Fibroblast of skin of right biceps (primary cell): ENCODE measurements at regions not wholly inside any gene's neighbourhood (a gene's known extent, or its start where the extent isn't known, plus 50 kb on each side); places are given as distances from the start of the nearest gene placed in this dataset.
"Not testable (repeated sequence)": the region's sequence is repeated elsewhere in the genome, so short reads cannot be mapped to it uniquely, and the experiment has no call there.

Experiments
- DNase-seq: peaks from one replicate; pipeline ENCODE4 v3.0.0-alpha.2; 2013

DNA sequence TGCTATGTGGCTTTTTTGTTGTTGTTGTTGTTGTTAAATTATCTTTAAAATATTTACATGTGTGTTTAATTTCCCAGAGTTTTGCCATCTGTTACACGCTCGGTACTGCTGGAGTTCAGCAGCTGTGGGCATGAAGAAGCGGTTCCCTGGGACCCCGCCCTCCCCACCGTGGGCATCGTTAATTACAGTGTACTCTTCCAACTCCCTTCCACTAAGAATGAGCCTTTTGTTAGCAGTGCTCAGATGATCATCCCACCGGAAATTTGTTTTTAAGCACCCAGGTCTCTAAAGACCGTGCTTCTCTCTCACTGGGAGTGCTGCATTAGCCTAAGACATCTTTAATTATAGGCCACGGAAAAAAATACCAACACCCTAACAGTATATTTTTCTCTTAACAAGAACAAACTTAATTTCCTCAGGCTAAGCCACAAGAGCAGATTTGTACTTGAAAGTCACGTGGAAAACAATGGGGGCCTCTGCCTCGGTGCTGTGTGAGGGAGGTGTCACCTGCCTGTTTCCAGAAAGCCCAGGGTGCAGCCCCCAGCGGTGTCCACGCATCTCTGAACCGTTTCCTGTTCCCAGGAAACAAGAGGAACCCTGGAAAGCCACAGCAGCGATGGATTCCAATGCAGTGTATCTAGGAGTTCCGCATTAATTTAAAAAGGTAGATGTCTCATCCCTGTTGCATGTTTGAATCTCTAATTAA lies 113.3 kb upstream of the FRMD1 start:
- no peak for DNase-seq

DNA sequence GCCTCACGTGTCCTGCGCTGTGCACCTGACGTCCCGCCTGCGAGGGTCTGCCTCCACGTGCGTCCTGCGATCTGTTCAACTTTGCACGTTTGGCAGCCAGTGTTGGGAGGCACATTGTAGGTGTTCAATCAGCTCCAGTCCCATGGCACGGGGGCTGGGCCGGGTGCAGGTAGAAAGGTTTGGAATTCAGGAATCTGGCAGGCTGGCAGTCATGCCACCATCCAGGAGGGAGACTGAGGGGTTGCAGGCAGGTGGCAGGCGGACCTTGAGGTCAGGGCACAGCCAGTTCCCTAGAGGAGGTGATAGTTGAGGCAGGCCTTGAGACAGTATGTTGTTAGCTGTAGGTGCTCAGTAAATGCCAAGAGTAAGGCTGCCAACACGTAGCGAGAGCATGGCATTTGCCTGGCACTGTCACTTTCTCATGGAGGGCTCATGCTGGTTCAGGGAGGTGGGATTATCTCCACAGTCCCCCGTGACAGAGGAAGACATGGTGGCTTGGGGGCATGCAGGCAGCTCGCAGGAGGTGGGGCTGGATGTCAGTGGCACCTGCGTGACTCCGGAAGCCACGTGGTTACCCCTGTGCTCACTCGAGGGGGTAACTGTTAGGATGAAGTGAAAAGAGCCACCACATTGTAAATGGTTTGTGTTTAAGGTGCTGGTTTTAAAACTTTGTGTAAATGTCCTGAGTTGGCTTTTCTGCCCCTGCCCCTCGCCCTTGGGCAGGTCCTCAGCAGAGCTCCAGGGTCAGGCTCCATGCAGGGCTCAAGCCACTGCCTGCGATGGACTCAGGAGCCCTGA lies 111.8 kb upstream of the FRMD1 start:
- no peak for DNase-seq

DNA sequence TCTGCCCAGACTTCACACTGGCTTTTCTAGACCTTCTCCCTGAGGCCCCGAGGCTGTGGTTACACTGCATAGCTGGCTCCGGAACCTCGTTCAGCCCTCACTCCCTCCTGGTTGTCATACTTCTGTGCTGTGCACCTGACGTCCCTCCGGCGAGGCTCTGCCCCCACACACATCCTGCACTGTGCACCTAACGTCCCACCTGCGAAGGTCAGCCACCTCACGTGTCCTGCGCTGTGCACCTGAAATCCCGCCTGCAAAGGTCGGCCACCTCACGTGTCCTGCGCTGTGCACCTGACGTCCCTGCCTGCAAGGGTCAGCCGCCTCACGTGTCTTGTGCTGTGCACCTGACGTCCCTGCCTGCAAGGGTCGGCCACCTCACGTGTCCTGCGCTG lies 111.0 kb upstream of the FRMD1 start:
- DNase-seq = no peak

DNA sequence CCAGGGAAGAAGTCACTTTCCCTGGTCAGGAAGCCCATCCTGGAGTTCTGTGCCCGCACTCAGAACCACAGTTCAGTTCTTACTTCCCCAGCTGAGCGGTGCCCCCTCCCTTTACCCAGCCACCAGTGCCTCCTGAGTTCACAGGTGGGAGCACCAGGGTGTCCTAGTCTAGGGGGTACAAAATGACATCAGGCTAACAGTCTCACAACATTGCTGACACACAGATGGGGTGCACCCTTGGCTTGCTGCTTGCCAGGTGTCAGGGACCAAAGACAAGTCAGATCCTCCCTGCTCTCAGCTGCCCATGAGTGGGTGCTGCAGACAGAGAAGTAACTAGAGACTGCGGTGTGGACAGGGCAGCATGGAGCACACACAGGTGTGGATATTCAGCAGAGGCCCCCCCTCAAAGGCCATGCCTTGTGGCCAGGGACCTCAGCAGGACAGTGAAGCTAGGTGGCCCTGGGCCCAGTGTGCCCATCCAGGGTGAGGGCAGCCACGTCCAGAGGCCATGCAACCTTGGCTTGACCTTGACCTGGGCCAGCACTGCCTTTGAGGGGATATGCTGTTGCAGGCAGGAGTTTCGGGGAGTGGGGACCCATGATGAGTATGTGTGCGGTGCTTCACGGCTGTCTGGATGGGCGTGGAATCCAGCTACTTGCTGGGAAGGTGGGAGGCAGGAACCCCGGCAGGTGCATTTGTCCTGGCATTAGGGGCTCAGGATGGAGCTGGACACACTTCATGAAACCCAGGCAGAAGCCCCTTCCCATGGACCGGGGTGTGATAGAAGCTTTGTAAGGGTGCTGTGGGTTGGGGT lies 110.4 kb upstream of the FRMD1 start:
- no peak for DNase-seq

DNA sequence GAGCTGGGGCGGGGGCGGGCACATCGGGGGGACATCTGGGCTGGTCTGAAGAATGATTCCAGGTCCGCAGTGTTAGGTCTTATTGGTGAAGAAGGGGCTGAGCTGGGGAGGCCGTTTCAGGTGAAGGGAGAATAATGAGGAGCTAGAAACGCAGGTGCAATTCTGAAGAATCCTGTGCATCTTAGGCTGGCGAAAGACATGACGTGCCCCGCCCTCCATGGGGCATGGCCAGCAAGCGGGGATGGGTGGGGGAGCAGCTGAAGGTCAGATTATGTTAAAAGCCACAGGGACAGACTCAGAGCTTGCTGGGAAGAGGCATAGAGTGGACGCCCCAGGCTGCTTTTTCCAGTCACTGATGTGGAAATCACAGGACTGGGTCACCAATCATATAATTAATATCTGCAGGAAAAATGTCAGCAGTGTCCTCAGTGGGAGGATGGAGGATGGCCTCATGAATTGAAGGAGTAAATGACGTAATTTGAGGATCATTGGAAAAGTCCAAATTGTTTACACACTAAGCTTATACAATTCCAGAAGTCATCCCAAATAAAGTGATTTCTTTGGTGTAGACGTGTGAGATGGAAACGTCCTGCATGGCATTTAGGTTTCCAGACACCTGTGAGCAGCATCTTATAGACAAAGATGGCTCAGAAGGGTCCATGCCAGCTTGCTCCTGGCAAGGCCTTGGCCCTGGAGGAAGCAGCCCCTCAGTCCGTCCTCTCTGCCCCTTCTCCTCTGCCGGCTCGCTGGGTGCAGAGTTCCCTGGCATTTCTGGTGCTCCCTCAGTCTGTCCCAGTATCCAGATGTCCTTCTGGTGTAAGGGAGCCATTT lies 109.6 kb upstream of the FRMD1 start:
- DNase-seq = no peak

DNA sequence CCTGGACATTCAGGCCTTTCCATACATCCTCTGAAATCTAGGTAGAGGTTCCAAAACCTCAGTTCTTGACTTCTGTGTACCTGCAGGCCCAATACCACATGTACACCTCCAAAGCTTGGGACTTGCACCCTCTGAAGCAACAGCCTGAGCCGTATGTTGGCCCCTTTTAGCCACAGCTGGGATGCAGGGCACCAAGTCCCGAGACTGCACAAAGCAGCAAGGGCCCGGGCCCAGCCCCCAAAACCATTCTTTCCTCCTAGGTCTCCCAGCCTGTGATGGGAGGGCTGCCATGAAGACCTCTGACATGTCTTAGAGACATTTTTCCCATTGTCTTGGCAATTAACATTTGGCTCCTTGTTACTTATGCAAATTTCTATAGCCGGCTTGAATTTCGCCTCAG lies 107.4 kb upstream of the FRMD1 start:
- DNase-seq = no peak

DNA sequence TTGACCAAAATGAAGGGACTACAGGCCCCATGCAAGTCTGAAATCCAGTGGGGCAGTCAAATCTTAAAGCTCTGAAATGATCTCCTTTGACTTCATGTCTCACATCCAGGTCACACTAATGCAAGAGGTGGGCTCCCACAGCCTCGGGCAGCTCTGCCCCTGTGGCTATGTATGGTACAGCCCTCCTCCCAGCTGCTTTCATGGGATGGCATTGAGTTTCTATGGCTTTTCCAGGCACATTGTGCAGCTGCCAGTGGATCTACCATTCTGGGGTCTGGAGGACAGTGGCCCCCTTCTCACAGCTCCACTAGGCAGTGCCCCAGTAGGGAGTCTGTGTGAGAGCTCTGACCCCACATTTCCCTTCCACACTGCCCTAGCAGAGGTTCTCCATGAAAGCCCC lies 107.0 kb upstream of the FRMD1 start:
- DNase-seq = not testable (repeated sequence)

DNA sequence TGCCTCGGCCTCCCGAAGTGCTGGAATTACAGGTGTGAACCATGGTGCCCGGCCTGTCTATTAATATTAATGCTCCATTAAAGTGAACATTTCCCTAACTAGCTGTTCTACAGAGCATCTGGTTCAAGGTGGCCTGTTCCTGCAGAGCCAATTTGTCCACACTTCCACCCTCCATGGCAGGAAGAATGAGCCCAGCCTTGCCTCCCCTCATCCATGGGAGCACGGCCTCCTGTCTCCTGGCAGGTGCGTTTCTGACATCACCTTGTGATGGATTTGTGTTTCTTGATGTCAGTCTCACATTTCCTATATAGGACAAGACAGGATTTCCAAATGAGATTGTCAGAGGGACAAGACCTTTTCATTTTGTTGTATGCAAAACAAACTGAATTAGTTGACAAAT lies 105.7 kb upstream of the FRMD1 start:
- no peak for DNase-seq

DNA sequence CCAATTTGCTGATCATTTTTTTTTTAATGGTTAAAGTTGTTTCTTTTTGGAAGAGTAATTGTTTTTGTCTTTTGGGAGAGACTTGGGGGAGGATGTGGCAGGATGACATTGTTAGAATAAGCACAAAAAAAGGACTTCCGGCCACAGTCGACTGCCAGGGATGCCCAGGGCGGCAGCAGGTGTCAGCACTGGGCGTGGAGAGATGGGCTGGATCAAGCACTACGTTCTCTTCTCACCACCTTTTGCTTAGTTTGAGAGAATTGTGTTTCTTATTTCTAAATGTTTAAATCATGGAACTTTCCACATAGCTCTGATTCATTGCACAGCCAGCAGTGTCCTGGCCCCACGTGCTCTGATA lies 104.6 kb upstream of the FRMD1 start:
- no peak for DNase-seq

DNA sequence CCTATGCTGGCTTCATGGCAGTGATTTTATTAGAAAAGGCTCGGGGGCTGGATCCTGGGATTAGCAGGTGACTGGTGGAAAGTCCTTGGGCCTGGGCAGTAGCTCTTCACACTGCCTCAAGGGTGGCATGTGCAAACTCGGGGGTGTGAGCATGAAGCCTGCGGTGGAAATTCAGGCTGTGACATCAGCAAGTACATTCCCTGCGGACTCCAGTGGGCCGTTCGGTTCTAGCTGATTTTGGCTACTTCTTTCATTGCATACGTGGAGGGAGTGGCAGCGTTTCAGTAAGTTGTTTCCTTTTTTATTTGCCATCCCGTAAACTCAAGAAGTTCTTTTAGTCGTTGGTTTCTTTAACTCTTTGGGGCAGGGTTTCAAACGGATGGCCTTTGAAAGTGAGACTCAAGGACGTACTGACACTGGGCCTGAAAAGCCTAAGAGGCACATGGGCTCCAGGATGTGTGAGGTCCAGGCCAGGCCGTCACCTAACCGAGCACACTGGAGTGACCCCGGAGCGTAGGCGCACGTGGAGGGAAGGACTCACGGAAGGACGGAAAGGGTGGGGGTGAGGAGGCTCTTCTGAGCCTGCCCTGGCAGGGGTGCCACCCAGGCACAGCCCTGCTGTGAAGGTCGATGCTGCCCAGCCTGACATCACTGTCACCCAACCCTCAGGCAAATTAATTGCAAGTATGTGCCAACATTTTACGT lies 104.0 kb upstream of the FRMD1 start:
- DNase-seq = no peak

DNA sequence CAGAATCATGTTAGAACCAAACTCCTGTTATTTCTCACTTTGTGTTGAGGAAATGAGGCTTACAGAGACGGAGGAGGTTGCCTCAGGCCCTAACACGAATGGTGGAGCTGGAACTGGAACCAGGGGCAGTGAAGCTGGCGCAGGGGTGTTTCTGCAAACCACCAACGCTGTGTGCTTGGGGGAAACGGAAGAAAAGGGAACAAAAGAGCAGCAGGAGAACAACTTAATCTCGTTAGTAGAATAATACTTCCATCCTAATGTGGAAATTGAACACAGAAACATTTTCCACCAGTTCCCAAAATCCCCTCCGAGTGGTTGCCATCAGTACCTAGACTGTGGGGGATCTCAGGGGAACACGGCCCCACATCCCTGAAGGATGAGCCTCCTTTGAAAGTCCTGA lies 103.4 kb upstream of the FRMD1 start:
- DNase-seq = no peak

DNA sequence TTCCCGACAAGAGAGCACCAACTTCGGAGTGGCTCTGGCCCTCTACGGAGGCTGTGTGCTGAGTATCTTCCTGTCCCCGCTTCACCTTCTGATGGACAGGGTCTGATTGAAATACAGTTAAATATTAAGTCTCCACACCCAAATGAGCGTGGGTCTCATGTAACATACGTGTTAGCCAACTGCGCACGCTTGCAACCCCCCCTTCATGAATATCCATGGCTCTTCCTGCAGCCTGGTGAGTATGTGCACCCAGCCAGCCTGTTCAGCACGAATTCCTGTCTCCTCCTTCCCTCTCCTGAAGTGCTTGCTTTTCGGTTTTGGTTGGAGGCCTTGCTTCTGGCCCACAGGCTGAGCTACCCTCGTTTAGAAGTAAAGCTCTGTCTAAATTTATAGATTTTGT lies 102.9 kb upstream of the FRMD1 start:
- DNase-seq = no peak

DNA sequence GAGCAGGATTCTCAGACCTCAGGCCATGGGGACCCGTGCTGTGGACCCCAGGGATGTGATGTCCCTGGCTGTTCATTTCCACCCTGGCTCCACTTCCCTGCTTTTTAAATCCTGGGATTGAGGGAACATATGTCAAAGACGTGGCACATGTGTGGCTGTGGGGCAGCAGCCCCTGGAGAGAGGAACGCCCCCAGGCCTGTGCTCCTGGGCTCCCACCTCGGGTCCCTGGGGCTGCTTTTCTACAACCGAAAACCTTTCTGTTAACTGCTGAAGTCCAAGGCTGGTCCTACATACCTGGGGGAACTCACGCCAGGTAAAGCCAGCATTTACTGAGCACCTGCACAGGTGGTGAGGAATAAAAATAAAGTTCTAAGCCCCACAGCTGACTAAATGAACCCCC lies 102.3 kb upstream of the FRMD1 start:
- DNase-seq = no peak

DNA sequence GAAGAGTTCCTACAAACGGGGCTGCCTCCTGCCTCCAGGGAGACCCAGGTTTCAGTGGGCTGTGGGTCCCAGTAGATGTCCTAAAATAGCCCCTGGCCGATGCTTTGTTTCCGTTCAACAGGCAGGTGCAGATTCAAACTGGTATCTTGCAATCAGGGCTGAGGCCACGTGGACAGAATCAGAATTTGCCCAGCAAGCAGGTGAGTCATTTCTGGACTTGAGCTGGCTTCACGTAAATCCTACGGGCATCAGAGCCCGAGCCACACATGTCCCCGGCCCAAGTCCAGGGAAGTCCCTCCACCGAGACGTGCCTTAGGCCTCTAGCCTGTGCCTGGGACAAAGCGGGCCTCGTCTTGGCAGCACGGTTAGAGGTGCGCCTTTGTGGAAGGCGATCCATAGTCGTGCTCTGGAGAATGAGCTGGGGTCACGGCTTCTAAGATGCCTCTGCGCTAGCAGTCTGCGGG lies 101.6 kb upstream of the FRMD1 start:
- no peak for DNase-seq

DNA sequence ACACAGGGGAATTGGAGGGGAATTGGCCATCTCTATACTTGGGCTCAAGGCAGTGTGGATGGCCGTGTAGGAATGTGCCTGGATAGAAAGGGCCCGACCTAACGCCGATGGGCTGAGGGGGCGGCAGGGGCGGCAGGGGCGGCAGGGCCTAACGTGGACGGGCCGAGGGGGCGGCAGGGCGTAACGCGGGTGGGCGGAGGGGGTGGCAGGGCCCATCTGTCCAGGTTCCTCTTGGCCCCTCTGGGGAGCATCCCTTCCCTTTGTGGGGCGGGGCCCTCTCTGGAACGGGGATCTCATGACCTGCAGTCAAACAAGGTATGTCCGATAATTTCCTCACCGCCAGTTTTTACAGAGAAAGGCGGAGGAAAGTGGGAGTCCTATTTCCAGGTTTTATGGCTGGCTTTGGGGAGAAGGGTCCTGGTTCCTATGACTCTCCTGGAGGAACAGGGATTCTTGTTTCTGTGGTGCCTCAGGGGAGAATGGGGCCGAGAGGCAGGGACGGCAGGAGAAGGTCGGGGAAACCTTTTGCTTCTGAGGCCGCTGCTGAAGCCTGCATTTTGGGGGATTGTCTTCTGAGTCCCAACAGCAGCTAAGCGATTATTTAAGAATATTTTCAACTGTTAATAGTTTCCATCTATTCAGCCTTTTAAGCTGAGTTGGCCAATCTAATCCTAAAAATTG lies 100.8 kb upstream of the FRMD1 start:
- DNase-seq = no peak

DNA sequence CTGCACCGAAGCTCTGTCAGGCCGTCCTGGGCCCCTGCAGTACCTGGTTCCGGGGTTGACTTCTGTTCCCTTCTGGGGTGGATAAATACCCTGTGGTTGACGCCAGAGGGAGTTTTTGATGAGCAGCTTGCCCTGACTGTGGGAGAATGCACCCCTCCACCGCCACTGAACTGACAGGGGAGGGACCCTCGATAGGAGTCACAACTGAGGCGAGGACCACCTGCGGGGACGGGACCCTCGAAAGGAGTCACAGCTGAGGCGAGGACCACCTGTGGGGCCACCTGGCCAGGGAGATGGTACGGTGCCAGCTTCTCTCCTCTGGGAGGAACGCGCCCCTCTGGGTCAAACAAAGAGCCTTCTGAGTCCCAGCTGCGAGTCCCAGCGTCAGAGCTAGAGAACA lies 100.1 kb upstream of the FRMD1 start:
- DNase-seq = no peak

DNA sequence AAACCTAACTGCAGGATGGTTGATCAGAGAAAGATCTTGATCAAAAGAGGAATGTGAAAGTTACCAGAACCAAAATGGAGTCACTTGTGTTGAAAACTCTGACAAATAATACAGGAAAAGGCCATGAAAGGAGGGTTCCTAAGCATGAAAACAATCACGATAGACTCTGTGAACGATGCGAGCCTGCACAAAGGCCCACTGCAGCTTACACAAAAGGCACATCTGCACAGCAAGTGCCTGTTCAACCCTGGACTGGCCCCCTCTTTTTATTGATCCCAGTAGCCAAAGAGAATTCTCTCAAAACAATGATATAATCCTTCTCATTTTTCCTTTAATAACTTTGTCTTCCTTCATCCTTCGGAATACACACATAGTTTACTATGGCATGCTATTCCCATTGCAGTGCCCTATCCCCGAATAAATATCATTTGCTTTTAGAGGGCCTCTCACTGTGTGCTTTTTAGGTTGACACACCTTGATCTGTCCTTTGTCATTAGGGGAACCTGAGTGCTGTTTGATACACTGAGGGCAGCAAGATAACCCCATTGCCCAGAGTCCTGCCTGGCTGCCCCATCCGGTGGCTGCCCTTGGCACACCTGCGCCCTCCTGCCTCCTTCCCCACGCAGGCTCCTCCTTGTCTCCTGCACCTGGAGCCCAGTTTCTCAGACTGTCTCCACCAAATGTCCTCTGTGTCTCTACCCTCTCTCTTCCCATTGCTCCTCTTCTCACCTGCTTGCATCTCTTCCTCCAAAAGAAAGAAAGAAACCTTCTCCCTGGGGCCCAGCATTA lies 98.3 kb upstream of the FRMD1 start:
- DNase-seq = no peak

DNA sequence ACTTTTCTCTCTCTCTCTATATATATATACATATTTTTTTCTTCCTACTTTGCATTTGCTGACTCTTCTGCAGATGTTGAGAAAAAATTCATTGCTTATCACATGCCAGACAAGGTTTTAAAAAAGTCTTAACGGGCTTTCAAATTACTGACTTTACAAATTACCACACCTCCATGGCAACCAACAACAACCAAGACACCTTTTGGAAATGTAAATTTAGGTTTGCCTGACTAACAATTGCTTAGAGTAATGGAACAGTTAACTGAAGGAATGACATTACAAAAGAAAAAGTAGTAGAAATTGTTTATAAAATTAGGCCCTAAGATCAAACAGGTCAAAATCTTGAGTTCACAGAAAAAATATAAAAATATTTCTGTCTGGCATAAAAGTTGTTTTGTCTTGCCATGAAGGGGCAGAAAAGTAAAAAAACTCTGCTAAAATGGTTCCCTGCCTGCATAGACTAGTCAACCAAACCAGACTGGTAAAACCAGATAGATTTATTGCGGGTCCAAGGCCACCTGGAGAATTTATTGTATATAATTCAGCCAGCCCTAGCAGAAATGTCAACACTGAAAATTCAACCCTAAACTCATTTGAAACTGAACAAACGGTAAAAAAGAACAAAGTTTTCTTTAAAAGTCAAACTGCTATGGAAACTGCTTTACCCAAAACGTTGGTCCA lies 92.8 kb upstream of the FRMD1 start:
- no peak for DNase-seq

DNA sequence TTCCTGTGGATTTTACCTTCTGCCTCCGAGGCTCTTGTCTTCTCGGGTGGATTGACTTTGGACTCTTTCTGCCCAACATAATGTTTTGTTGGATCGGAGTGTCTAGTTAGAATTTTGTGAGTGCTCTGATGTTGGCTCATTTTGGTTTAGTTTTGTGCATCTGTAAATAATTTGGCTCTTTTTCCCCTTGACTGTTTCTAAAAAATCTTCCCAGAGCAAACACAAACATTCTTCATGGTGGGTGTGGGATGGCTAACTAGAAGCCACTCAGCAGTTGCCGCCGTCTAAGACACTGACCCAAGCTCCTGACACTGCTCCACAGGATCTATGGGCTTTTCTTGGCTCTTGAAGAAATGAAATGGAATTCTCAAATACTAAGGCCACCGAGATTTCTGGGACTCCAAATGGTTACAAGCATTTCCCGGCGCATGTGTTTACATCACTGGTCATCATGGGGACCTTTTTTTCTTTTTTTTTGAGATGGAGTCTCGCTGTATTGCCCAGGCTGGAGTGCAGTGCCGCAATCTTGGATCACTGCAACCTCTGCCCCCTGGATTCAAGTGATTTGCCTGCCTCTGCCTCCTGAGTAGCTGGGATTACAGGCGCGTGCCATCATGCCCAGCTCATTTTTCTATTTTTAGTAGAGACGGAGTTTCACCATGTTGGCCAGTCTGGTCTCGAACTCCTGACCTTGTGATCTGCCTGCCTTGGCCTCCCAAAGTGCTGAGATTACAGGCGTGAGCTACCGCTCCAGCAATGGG lies 92.0 kb upstream of the FRMD1 start:
- DNase-seq = no peak
